CMK (cell line): ENCODE measurements at regions not wholly inside any gene's neighbourhood (a gene's known extent, or its start where the extent isn't known, plus 50 kb on each side); places are given as distances from the start of the nearest gene placed in this dataset.
"Not testable (repeated sequence)": the region's sequence is repeated elsewhere in the genome, so short reads cannot be mapped to it uniquely, and the experiment has no call there.

Experiments used
- DNase-seq: peaks from one replicate; pipeline ENCODE4 v3.0.0-alpha.2; 2010; ENCODE audit warnings: low read depth

GRCh38 chr16:10317425-10318001 is 68.3 kb upstream of the ATF7IP2 start:
- no peak for DNase-seq

- DNase-seq: no peak
Observed at GRCh38 chr16:10318798-10319500, 66.9 kb upstream of the ATF7IP2 start.

- DNase-seq: no peak
Observed at GRCh38 chr16:10321407-10322387, 64.2 kb upstream of the ATF7IP2 start.

- DNase-seq: no peak
Observed at GRCh38 chr16:10322723-10323527, 62.9 kb upstream of the ATF7IP2 start.

- DNase-seq: no peak
Observed at GRCh38 chr16:10323528-10323869, 62.4 kb upstream of the ATF7IP2 start.

GRCh38 chr16:10324210-10324609 is 61.7 kb upstream of the ATF7IP2 start:
- no peak for DNase-seq

GRCh38 chr16:10325783-10326543 is 59.9 kb upstream of the ATF7IP2 start:
- DNase-seq: no peak

- no peak for DNase-seq
Observed at GRCh38 chr16:10326647-10327046, 59.2 kb upstream of the ATF7IP2 start.

- not testable (repeated sequence) for DNase-seq
Observed at GRCh38 chr16:10328291-10328690, 57.6 kb upstream of the ATF7IP2 start.

GRCh38 chr16:10332241-10332640 is 53.6 kb upstream of the ATF7IP2 start:
- DNase-seq: no peak

- DNase-seq: no peak
Observed at GRCh38 chr16:10332775-10333174, 53.1 kb upstream of the ATF7IP2 start.

GRCh38 chr16:10333321-10334032 is 52.4 kb upstream of the ATF7IP2 start:
- DNase-seq: no peak

- DNase-seq: no peak
Observed at GRCh38 chr16:10335681-10336080, 50.2 kb upstream of the ATF7IP2 start.
